Gastroesophageal sphincter (tissue), 4 donors: ENCODE measurements at regions not wholly inside any gene's neighbourhood (a gene's known extent, or its start where the extent isn't known, plus 50 kb on each side); places are given as distances from the start of the nearest gene placed in this dataset.
"Not testable (repeated sequence)": the region's sequence is repeated elsewhere in the genome, so short reads cannot be mapped to it uniquely, and the experiment has no call there.

Source experiments
- ATAC-seq: fragments of 150-250 bp; one replicate; pipeline ENCODE4 v1.9.1; 2016; ENCODE audit warnings: mild to moderate bottlenecking, moderate library complexity
- H3K27ac ChIP-seq, 4 donors: fragments of 200-600 bp; sonication (generic) in 3 of 4; 1 replicate in 3 of 4; 2 replicates in 1 of 4; pipeline ENCODE4 v1.5.1; 2016 to 2019
- H3K27me3 ChIP-seq: fragments of 200-600 bp; sonication (generic); one replicate; pipeline ENCODE4 v1.5.1; 2019
- H3K36me3 ChIP-seq, 2 donors: fragments of 200-600 bp; sonication (generic); one replicate each; pipeline ENCODE4 v1.5.1; 2019; ENCODE audit warnings: control low read depth in 1 of 2
- H3K4me1 ChIP-seq, 3 donors: fragments of 200-600 bp; sonication (generic); 1 replicate in 2 of 3; 2 replicates in 1 of 3; pipeline ENCODE4 v1.5.1; 2016 to 2019; ENCODE audit warnings: control low read depth in 2 of 3
- H3K4me3 ChIP-seq, 2 donors: fragments of 200-600 bp; sonication (generic); one replicate each; pipeline ENCODE4 v1.5.1; 2019; ENCODE audit warnings: mild to moderate bottlenecking in 1 of 2, moderate library complexity in 1 of 2
- H3K9me3 ChIP-seq, 3 donors: fragments of 200-600 bp; sonication (generic); one replicate each; pipeline ENCODE4 v1.5.1; 2017 to 2019; ENCODE audit warnings: control low read depth in 2 of 3
- EP300 ChIP-seq: sonication (generic); formaldehyde crosslinking; IDR thresholded peaks from one replicate; pipeline ENCODE4 v1.6.1; 2017; ENCODE audit warnings: antibody characterized with exemption, mild to moderate bottlenecking
- POLR2A ChIP-seq, 2 donors: fragments of 450-650 bp; IDR thresholded peaks; one replicate each; pipeline ENCODE4 v1.6.1; 2017; ENCODE audit warnings: antibody characterized with exemption in 2 of 2, mild to moderate bottlenecking in 2 of 2, moderate library complexity in 1 of 2
- POLR2AphosphoS5 ChIP-seq: sonication (generic); formaldehyde crosslinking; IDR thresholded peaks from one replicate; pipeline ENCODE4 v1.6.1; 2017; ENCODE audit warnings: antibody characterized with exemption
- WGBS, 2 donors: methylation state at CpG; one replicate each; pipeline ENCODE4 v1.1.5; 2018; ENCODE audit warnings: low coverage in 1 of 2; 5-methylcytosine and 5-hydroxymethylcytosine counted together
- TF ChIP-seq, protein P1 (sequence below), 4 experiments: fragments of 200-600 bp in 2 of 4; fragments of 450-650 bp in 2 of 4; sonication (generic) in 1 of 4; IDR thresholded peaks; one replicate each; pipeline ENCODE4 v1.5.1; 2017 to 2019; ENCODE audit warnings: antibody characterized with exemption in 4 of 4, mild to moderate bottlenecking in 2 of 4, moderate library complexity in 2 of 4

DNA sequence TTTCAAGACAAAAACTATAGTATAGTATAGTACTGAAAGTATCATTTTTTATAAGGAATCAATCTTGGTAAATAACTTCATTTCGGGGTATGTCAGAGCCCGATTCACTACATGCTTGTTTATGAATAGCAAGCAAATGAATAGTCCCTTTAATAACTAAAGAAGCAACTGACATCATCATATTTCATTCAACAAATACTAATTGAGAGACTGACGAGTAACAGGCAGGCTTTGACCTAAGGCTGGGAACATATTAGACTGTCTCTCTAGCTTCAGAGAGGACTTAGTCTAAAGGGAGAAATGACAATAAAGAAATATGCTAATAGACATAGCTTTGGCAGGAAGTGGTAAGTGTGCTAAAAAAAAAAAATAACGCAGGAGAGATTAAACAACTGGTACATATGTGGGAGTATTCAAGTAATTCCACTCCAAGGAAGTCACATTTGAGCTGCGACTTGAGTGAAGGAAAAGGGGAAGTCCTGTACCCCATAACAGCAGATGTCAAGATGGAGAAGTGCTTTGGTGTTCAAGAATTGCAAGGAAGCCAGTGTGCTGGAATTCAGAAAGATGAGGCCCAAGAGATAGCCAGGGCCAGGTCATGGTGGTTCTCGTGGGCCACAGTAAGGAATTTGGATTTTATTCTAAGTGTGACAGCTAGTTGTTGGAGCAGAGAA, 284.9 kb downstream of the FBXO8 start:
- WGBS, 2 donors = 61 to 69% methylated on average over 5 to 6 of the region's 6 CpGs
- H3K36me3 ChIP-seq = no peaks in the 10 kb centered on the region
- H3K27me3 ChIP-seq = no peaks in the 10 kb centered on the region
- H3K4me1 ChIP-seq = no peaks in the 10 kb centered on the region
- no peak for TF ChIP-seq POLR2A (IDR thresholded peaks at IDR 0.05)
- ATAC-seq = no peak
- peak overlapping the region in 1 of 4 donors; percentile 25 for H3K27ac ChIP-seq
- no peaks in the 10 kb centered on the region for H3K9me3 ChIP-seq
- H3K4me3 ChIP-seq = no peak overlapping the region

DNA sequence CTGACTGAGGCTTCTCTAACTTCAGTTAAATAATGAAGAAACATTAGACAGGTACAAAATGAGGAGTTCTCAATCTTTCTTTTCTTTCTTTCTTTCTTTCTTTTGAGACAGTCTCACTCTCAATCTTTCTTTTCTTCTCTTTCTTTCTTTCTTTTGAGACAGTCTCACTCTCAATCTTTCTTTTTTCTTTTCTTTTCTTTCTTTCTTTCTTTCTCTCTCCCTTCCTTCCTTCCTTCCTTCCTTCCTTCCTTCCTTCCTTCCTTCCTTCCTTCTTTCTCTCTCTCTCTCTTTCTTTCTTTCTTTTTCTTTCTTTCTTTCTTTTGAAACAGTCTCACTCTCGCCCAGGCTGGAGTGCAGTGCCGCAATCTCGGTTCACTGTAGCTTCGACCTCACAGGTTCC, 287.7 kb downstream of the FBXO8 start:
- H3K9me3 ChIP-seq, H3K4me3 ChIP-seq, H3K36me3 ChIP-seq, ATAC-seq, H3K27me3 ChIP-seq, H3K27ac ChIP-seq: not testable (repeated sequence)
- whole genome bisulfite sequencing, 2 donors = 89 to 97% methylated on average over 4 of the region's 4 CpGs
- peaks cover 3 to 10% (median 3%) of the 10 kb centered on the region in 3 donors for H3K4me1 ChIP-seq

GRCh38 chr4:173991814-173992213, 291.7 kb downstream of the FBXO8 start:
- Histone ChIP-seq H3K36me3 (no peaks in the 10 kb centered on the region), H3K27ac (no peak overlapping the region), H3K9me3 (no peaks in the 10 kb centered on the region), H3K4me3 (no peak overlapping the region), H3K4me1 (peaks cover 8 to 23% (median 11%) of the 10 kb centered on the region in 3 donors), H3K27me3 (no peaks in the 10 kb centered on the region)
- no peak for ATAC-seq
- TF ChIP-seq, protein P1, sequence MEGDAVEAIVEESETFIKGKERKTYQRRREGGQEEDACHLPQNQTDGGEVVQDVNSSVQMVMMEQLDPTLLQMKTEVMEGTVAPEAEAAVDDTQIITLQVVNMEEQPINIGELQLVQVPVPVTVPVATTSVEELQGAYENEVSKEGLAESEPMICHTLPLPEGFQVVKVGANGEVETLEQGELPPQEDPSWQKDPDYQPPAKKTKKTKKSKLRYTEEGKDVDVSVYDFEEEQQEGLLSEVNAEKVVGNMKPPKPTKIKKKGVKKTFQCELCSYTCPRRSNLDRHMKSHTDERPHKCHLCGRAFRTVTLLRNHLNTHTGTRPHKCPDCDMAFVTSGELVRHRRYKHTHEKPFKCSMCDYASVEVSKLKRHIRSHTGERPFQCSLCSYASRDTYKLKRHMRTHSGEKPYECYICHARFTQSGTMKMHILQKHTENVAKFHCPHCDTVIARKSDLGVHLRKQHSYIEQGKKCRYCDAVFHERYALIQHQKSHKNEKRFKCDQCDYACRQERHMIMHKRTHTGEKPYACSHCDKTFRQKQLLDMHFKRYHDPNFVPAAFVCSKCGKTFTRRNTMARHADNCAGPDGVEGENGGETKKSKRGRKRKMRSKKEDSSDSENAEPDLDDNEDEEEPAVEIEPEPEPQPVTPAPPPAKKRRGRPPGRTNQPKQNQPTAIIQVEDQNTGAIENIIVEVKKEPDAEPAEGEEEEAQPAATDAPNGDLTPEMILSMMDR (IDR thresholded peaks at IDR 0.05) = no peak
- no peak for TF ChIP-seq EP300
- no peak for TF ChIP-seq POLR2A (IDR thresholded peaks at IDR 0.05)
- WGBS, 2 donors = 67 to 85% methylated on average over 3 of the region's 3 CpGs

- no peak for TF ChIP-seq EP300
- no peak for TF ChIP-seq POLR2AphosphoS5
- TF ChIP-seq, protein P1 (IDR thresholded peaks at IDR 0.05) = no peak
- TF ChIP-seq POLR2A (IDR thresholded peaks at IDR 0.05) = no peak
- 50 to 55% methylated on average over 1 of the region's 1 CpG for WGBS, 2 donors
- H3K27ac ChIP-seq = peak overlapping the region in 3 of 4 donors; percentile 44 to 73 (median 71)
- ATAC-seq = no peak
- no peaks in the 10 kb centered on the region for H3K27me3 ChIP-seq
- no peaks in the 10 kb centered on the region for H3K9me3 ChIP-seq
- H3K36me3 ChIP-seq = no peaks in the 10 kb centered on the region
- peaks cover 8 to 23% (median 11%) of the 10 kb centered on the region in 3 donors for H3K4me1 ChIP-seq
- no peak overlapping the region for H3K4me3 ChIP-seq
Observed at GRCh38 chr4:173991316-173991715, 292.2 kb downstream of the FBXO8 start.

- TF ChIP-seq EP300 = no peak
- TF ChIP-seq POLR2AphosphoS5 = peak; percentile 42
- TF ChIP-seq POLR2A (IDR thresholded peaks at IDR 0.05) = no peak
- TF ChIP-seq, protein P1 (IDR thresholded peaks at IDR 0.05) = peak in 1 of 4 experiments; percentile 23
- peak; percentile 55 for ATAC-seq
- H3K27ac ChIP-seq = peak overlapping the region; percentile 39 to 73 (median 58)
- H3K4me3 ChIP-seq = no peak overlapping the region
- H3K4me1 ChIP-seq = peaks cover 8 to 23% (median 11%) of the 10 kb centered on the region in 3 donors
- 27 to 41% methylated on average over 7 to 9 of the region's 9 CpGs for WGBS, 2 donors
- H3K36me3 ChIP-seq = no peaks in the 10 kb centered on the region
- H3K27me3 ChIP-seq = no peaks in the 10 kb centered on the region
- no peaks in the 10 kb centered on the region for H3K9me3 ChIP-seq
Observed at GRCh38 chr4:173990869-173991210, 292.6 kb downstream of the FBXO8 start.

- 23 to 38% methylated on average over 5 to 6 of the region's 6 CpGs for WGBS, 2 donors
- peak overlapping the region; percentile 39 to 73 (median 58) for H3K27ac ChIP-seq
- TF ChIP-seq POLR2A (IDR thresholded peaks at IDR 0.05) (no peak), POLR2AphosphoS5 (no peak), EP300 (no peak)
- TF ChIP-seq, protein P1 (IDR thresholded peaks at IDR 0.05) = peak; percentile 38 to 72 (median 61)
Observed at GRCh38 chr4:173990126-173990868, 293.2 kb downstream of the FBXO8 start.

DNA sequence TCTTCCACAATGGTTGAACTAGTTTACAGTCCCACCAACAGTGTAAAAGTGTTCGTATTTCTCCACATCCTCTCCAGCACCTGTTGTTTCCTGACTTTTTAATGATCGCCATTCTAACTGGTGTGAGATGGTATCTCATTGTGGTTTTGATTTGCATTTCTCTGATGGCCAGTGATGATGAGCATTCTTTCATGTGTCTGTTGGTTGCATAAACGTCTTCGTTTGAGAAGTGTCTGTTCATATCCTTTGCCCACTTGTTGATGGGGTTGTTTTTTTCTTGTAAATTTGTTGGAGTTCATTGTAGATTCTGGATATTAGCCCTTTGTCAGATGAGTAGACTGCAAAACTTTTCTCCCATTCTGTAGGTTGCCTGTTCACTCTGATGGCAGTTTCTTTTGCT, 319.9 kb downstream of the FBXO8 start:
- not testable (repeated sequence) for H3K36me3 ChIP-seq, ATAC-seq, H3K4me1 ChIP-seq, H3K4me3 ChIP-seq, H3K27ac ChIP-seq, H3K27me3 ChIP-seq, H3K9me3 ChIP-seq
- 90% methylated on average over 2 of the region's 4 CpGs; no CpG with 5 or more reads in 1 of the 2 donors for WGBS, 2 donors

More at GRCh38 chr4:173990126-173990868, 293.2 kb downstream of the FBXO8 start:
- H3K27me3 ChIP-seq = no peaks in the 10 kb centered on the region
- peak; percentile 16 for ATAC-seq
- H3K4me1 ChIP-seq = peaks cover 8 to 23% (median 11%) of the 10 kb centered on the region in 3 donors
- no peak overlapping the region for H3K4me3 ChIP-seq
- H3K9me3 ChIP-seq = no peaks in the 10 kb centered on the region
- no peaks in the 10 kb centered on the region for H3K36me3 ChIP-seq
